Keratinocyte (primary cell): ENCODE measurements at regions not wholly inside any gene's neighbourhood (a gene's known extent, or its start where the extent isn't known, plus 50 kb on each side); places are given as distances from the start of the nearest gene placed in this dataset.

Experiments used
- DNase-seq: peaks from one replicate; pipeline ENCODE4 v3.0.0-alpha.2; 2011; ENCODE audit warnings: low read depth, missing footprints, low spot score
- FAIRE-seq: peaks from 2 replicates; lab custom pipeline; 2011; peaks lifted over from hg19 to GRCh38; lab: Jason Lieb, UNC
- H2AFZ ChIP-seq: 2 replicates; pipeline ENCODE4 v1.6.0; 2012; ENCODE audit warnings: low read length, control low read depth, inconsistent platforms; ENCODE audit not compliant: control insufficient read depth
- H3K27ac ChIP-seq: 2 replicates; pipeline ENCODE4 v1.5.1; 2011; ENCODE audit warnings: low read length; ENCODE audit not compliant: control insufficient read depth, insufficient read depth
- H3K27me3 ChIP-seq: 3 replicates; pipeline ENCODE4 v1.6.0; 2011; ENCODE audit warnings: low read length; ENCODE audit not compliant: control insufficient read depth, insufficient read depth; ENCODE audit errors: extremely low read depth
- H3K36me3 ChIP-seq, 2 experiments: 2 replicates in 1 of 2; 3 replicates in 1 of 2; pipeline ENCODE4 v1.5.1; 2011; ENCODE audit warnings: low read length in 2 of 2, mild to moderate bottlenecking in 1 of 2; ENCODE audit not compliant: control insufficient read depth in 2 of 2, insufficient read depth in 2 of 2; ENCODE audit errors: extremely low read depth in 1 of 2
- H3K4me1 ChIP-seq: 3 replicates; pipeline ENCODE4 v1.5.1; 2011; ENCODE audit warnings: low read length; ENCODE audit not compliant: control insufficient read depth, insufficient read depth; ENCODE audit errors: extremely low read depth
- H3K4me2 ChIP-seq: 3 replicates; pipeline ENCODE4 v1.6.0; 2011; ENCODE audit warnings: low read depth, low read length; ENCODE audit not compliant: control insufficient read depth, insufficient read depth; ENCODE audit errors: extremely low read depth
- H3K4me3 ChIP-seq, 3 experiments: fragments of 200-600 bp in 1 of 3; sonication (generic) in 1 of 3; 2 replicates in 2 of 3; 3 replicates in 1 of 3; pipeline ENCODE4 v1.5.1; 2011 to 2016; ENCODE audit warnings: low read length in 3 of 3, mild to moderate bottlenecking in 3 of 3, control low read depth in 2 of 3, inconsistent platforms in 1 of 3, low read depth in 1 of 3, mixed read lengths in 1 of 3, mixed run types in 1 of 3, moderate library complexity in 1 of 3; ENCODE audit not compliant: control insufficient read depth in 2 of 3, insufficient read depth in 2 of 3; ENCODE audit errors: extremely low read depth in 1 of 3
- H3K79me2 ChIP-seq: 2 replicates; pipeline ENCODE4 v1.6.0; 2012; ENCODE audit warnings: low read length; ENCODE audit not compliant: control insufficient read depth, insufficient read depth
- H3K9ac ChIP-seq: 3 replicates; pipeline ENCODE4 v1.6.0; 2011; ENCODE audit warnings: low read length; ENCODE audit not compliant: control insufficient read depth, insufficient read depth; ENCODE audit errors: extremely low read depth
- H3K9me1 ChIP-seq: 3 replicates; pipeline ENCODE4 v1.6.0; 2011; ENCODE audit warnings: low read length; ENCODE audit not compliant: control insufficient read depth, insufficient read depth; ENCODE audit errors: extremely low read depth
- H3K9me3 ChIP-seq: 2 replicates; pipeline ENCODE4 v1.5.1; 2012; ENCODE audit warnings: low read depth, low read length; ENCODE audit not compliant: control insufficient read depth
- H4K20me1 ChIP-seq: 3 replicates; pipeline ENCODE4 v1.6.0; 2011; ENCODE audit warnings: low read length; ENCODE audit not compliant: control insufficient read depth, insufficient read depth; ENCODE audit errors: extremely low read depth
- CTCF ChIP-seq, 3 experiments: IDR thresholded peaks in 1 of 3; conservative IDR thresholded peaks in 1 of 3; optimal IDR thresholded peaks in 1 of 3; 2 replicates in 2 of 3; 3 replicates in 1 of 3; pipeline versions ENCODE3 to v1.5.1; 2011; ENCODE audit warnings: low read length in 3 of 3, mild to moderate bottlenecking in 3 of 3, moderate library complexity in 2 of 3, control low read depth in 1 of 3, inconsistent platforms in 1 of 3; ENCODE audit not compliant: insufficient read depth in 2 of 3; ENCODE audit errors: extremely low read depth in 1 of 3
- EZH2 ChIP-seq: IDR thresholded peaks from one replicate; pipeline ENCODE4 v1.6.1; 2012; ENCODE audit warnings: inconsistent platforms, mild to moderate bottlenecking, low read length, moderate library complexity
- dilution Hi-C: fragments of 300-500 bp; cut with MboI; formaldehyde crosslinking; loops from one replicate; pipeline ENCODE4 v1.7.0; 2020; ENCODE audit warnings: low sequenced_read_pairs; ENCODE audit not compliant: extremely low pct_ligation_motif_present

DNA sequence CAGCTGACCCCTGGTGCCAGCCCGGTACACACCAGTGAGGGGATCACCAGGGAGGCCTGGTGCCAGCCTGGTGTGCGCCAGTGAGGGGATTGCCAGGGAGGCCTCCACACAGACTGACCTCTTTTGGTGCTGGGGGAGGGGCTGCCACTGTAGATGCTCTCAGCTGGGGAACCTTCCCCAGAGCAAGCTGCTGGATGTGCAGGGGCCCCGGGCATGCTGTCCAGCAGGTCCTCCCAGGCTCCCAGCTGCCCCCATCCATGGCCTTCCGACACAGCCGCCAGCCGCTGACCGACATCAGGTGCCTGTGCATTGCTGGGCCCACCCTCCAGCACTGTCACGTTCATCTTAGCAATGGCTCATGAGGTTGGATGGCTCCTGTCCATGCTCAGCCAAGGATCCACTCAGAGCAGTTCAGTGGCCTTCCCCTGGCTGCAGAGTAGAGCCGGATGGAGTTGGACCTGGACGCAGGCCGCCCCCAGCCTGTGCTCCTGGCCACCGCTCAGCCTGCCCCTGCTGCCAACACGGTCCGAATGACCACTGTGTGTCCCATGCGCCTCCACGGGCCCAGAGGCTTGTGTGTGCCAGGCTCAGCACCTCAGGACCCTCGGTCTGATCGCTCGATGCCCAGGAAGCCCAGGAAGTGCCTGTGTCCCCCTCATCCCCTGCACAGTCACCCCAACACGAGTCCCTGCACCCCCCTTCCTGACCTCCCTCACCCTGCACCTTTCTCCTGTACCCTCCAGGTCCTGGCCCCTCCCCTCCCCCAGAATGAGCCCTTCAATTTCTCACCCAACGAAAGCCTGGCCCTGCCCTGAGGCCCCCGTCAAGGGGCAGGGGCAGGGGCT lies 95.7 kb downstream of the YTHDF1 start:
- FAIRE-seq (no peak), DNase-seq (no peak)
- no peak overlapping the region for H3K4me3 ChIP-seq
- H3K27ac ChIP-seq, result no peak overlapping the region
- no peak overlapping the region for H3K9ac ChIP-seq
- no peaks in the 10 kb centered on the region for H3K79me2 ChIP-seq
- H4K20me1 ChIP-seq, result no peaks in the 10 kb centered on the region
- no peaks in the 10 kb centered on the region for H3K4me1 ChIP-seq
- no peak overlapping the region for H3K4me2 ChIP-seq
- peaks cover 7% of the 10 kb centered on the region for H3K27me3 ChIP-seq
- no peaks in the 10 kb centered on the region for H3K9me1 ChIP-seq
- dilution Hi-C loops, result no loop called here
- TF ChIP-seq CTCF (optimal IDR thresholded peaks at IDR 0.05 in 1 of 3, IDR thresholded peaks at IDR 0.05 in 1 of 3, conservative IDR thresholded peaks at IDR 0.05 in 1 of 3; ENCODE audit: extremely low read depth in 1 of 3, insufficient read depth in 2 of 3, low read length in 3 of 3) (no peak), EZH2 (no peak)
- no peak overlapping the region for H2AFZ ChIP-seq
- no peaks in the 10 kb centered on the region for H3K9me3 ChIP-seq
- H3K36me3 ChIP-seq, result no peaks in the 10 kb centered on the region

GRCh38 chr20:63119121-63119962 lies 96.6 kb downstream of the YTHDF1 start:
- no peaks in the 10 kb centered on the region for H3K36me3 ChIP-seq
- H3K9me3 ChIP-seq, result no peaks in the 10 kb centered on the region
- no peaks in the 10 kb centered on the region for H4K20me1 ChIP-seq
- no peaks in the 10 kb centered on the region for H3K79me2 ChIP-seq
- H3K9ac ChIP-seq, result no peak overlapping the region
- no peak for DNase-seq
- H3K9me1 ChIP-seq, result no peaks in the 10 kb centered on the region
- H3K27ac ChIP-seq, result no peak overlapping the region
- TF ChIP-seq EZH2 (no peak), CTCF (optimal IDR thresholded peaks at IDR 0.05 in 1 of 3, IDR thresholded peaks at IDR 0.05 in 1 of 3, conservative IDR thresholded peaks at IDR 0.05 in 1 of 3; ENCODE audit: extremely low read depth in 1 of 3, insufficient read depth in 2 of 3, low read length in 3 of 3) (no peak)
- no peak overlapping the region for H2AFZ ChIP-seq
- dilution Hi-C loops, result no loop called here
- no peak overlapping the region for H3K4me2 ChIP-seq
- H3K27me3 ChIP-seq, result peaks cover 7% of the 10 kb centered on the region
- H3K4me1 ChIP-seq, result no peaks in the 10 kb centered on the region
- FAIRE-seq, result no peak
- no peak overlapping the region for H3K4me3 ChIP-seq
